ENCODE measurements at regions not wholly inside any gene's neighbourhood (a gene's known extent, or its start where the extent isn't known, plus 50 kb on each side); places are given as distances from the start of the nearest gene placed in this dataset.

DNA sequence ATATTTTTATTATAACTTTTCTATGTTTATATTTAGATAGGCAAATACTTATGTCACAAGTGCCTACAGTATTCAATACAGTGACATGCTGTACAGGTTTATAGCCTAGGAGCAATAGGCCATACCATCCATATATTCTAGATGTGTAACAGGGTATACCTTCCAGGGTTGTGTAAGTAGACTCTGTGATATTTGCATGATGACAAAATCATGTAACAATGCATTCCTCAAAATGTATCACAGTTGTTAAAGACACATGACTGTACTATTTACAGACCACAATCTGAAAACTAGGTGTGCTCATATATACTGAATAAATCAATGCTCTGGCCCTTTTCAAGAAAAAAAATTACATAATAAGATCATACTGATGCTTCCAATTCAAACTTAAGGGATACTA, 433.2 kb upstream of the RGPD4 start:
- no peak for DNase-seq

DNA sequence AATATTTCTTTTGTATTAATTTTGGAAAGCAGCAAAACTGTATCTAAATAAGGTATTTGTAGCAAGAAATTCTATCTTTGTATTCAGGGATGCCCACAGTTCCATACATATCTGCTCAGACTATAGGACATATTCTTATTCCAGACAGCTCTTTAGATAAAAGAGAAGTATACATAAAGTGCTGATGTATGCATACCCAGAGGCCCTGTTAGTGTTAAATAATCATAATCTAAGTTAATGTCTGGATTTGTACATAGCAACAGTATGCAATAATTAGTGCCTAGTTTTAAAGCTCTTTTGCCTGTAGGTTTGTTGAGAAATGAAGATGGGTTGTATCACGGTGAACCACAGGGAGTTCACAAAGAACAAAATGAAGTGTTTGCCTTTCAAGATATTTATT, 428.0 kb upstream of the RGPD4 start:
- DNase-seq = no peak

DNA sequence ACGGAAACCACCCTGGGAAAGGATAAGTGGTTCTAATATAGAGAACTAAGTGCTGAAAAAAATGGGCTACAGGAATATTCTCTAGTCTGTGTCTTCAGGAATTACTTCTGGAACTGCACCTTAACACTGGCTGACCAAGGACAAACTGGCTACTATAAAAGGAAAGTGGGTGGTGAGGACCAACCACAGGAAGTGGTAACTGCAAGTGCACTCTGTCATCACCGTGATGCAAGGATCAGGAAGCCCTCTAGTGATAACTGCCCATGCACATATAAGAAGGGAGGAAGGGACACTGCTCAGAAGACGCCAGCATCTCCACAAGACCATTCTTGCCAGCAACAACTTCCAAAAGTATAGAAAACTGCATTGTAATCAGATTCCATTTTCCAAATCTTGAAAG, 424.4 kb upstream of the RGPD4 start:
- no peak for DNase-seq

DNA sequence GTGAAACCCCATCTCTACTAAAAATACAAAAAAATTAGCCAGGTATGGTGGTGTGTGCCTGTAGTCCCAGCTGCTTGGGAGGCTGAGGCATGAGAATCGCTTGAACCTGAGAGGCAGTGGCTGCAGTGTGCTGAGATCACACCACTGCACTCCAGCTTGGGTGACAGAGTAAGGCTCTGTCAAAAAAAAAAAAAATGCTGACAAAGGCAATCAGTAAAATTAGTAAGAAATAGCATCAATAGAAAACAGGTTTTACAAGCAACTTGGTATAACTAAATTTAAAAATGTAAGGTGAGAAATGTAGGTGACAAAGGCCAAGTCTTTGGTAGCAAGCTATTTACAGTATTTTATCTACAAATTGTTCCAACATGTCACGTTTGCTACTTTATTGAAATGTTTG, 421.4 kb upstream of the RGPD4 start:
- no peak for DNase-seq

DNA sequence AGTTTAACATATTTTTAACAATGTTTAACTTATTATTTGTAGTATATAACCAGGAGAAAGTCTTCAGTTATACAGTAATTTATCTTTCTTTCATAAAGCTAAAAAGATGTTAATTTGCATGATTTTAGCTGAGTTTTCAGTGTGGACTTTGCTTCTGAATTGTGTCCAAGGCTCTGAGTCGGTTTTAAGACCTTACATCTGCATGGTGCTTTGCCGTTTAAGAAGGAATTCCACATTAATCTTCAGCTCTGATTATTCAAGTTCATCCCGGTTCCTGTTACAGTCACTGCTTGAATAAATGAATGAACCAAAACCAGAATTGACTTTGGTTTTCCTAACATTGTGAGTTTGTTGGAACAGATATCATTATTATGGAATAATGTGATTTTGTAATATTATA, 419.7 kb upstream of the RGPD4 start:
- DNase-seq = no peak

DNA sequence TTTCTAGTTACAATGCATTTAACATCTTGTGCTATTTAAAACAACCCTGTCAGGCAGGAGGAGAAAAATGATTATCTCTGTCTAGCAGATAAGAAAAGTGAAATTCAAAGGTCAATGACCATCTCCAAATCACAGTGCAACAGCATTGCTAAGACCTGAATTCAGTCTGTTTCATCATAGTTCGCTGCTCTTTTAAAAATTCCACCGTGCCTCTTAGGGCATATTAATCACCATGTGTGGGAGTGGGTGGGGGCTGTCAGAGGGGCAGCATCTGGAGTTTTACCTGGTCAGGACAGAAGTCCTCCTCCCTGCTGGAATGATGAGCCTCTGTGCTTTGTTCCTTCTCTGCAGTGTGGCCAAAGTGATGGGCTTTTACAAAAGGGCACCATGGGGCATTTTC, 418.7 kb upstream of the RGPD4 start:
- DNase-seq = no peak

DNA sequence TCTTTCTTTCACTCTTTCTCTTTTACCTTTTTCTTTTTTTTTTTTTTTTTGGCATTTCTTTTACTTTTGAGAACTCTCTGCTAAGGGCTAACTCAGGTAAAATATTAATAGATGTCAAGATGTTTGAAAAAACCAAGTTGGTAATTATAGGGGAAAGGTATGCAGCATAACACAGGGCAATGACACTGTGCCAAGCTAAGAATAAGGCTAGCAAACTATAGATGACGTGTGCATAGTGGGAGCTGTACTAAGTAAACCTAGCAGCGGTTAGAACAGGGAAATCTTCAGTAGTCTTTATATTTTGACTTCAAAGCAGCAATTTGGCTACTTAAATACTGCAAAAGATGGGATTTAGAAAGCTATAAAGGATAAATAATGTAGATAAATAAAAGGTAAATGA, 415.4 kb upstream of the RGPD4 start:
- no peak for DNase-seq

DNA sequence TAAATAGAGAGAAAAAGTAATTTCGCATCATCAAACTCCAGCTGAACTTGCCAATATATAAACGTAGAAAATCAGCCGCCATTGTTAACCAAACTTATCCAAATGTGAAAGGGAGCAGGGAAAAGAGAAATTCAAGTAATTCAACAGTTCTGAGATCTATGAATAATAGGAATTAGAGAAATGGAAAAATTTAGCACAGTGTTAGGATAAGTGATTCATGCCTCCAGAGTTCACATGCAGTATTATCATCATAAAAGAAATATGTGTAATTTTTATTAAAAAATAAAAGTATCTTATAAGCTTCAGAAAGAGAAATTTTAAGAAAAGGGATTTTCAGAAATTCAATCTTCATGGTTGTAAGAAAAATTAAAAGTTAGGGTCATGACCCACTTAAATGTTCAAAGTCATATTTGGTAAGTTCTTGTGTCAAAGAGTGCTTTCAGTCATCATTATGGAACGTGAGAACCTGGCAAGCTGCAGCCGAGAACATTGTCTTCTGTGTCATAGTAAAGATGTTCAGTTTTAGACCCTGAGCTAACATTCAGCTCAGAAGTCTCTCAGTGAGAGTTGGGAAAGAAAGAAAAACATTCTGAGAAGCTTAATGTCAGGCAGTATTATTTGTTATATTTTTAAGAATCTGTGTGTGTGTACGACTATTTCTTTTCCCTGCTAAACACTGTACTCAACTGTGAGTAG, 414.3 kb upstream of the RGPD4 start:
- no peak for DNase-seq

DNA sequence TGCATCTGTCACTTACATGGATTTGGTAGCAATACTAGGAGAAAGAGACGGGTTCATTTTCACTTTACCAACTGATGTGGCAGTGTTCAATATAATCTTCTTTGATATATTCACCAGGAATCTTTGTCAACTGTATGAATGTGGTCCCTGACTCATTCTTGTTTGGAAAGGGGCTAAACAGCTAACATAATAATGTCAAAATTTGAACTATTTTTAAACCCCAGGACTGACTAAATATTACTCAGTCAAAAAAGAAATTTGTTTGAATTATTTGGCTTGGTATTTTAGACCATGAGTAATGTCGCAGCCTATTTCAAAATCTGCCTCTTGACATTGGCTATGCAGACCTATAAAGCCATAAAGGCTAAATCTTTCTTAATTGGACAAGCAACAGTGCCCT, 413.7 kb upstream of the RGPD4 start:
- DNase-seq = no peak

DNA sequence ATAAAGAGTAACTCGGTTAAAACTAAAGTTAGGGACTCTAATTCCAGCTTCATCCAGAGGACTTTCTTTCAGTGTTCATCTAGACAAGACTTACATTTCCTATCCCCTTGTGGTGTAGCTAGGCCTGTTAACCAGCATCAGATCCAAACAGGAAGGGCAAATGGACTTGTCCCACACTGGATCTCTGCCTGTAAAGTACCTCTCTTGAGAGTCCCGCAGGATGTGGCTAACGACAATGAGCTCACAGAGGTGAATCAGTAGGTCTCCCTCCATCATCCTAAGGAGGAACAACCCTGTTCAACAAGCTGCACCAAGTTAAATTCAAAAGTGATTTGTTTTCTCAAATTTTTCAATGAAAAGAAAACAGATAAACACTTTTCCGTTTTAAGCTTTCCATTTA, 412.3 kb upstream of the RGPD4 start:
- no peak for DNase-seq

DNA sequence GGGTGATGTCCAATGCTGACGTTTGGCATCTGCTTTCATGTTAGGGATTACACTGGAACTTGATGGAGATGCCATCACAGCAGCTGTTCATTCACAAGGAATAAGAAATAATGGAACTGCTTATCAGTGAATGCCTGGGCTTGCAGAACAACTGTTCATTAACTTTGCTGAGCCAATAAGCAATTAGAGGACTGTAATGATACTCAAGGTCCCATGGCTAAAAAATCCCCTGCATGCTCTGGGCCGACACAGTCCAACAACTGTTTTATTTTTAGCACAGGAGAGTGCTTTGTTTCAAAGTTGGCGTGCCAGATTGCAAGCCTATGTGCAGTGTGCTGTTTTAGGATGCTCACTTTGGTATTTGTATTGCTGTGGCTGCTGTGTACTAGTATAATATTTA, 408.0 kb upstream of the RGPD4 start:
- peak in 1 of 2 experiments; percentile 1 for DNase-seq

DNA sequence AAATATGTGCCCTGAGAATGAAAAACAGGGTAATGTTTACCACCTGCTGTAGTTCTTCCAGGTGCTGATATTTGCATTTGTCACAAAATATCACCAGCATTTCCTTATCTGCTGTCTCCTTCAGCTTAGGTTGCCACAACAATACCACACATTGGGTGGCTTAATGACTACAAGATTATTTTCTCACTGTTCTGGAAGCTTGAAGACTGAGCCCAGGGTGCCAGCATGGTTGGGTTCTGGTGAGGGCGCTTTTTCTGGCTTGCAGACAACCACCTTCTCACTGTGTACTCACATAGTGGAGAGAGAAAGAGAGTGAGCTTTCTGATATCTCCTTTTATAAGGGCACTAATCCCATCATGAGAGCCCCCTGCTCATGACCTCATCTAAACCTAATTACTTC, 407.5 kb upstream of the RGPD4 start:
- peak in 1 of 2 experiments; percentile 2 for DNase-seq

DNA sequence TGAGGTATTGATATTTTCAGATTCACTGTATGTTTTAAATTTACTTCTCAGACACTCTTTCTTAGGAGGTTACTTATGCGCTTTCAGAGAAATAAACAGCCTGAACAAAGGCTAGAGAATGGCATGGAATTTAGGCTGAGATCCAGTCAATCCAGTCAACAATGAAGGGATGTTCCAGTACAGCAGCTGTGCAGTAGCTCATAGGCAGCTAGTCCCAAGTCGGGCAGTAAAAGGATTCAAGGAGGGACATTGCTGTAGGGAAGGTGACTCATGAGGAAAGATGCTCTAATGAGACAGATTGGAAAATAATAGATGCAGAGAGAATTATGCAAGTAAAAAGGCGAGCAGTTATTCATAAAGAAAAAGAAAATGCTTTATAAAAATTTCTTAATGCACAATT, 397.9 kb upstream of the RGPD4 start:
- DNase-seq = no peak

DNA sequence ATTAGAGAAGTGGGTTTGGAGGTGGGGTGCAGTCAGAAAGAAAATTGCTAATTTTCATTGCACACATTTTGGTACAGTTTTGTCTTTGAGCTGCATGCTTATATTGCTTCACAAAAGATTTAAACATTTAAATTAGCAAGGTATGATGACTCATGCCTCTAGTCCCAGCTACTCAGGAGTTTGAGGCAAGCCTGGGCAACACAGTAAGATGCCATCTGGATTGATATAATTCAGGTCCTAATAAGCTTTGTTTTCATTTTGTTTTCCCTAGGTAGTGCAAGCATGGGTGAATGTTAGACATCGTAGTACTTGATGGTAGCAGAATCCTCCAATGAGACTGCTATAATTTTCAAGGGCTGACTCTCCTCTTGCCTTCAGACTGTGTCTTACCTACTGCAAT, 396.7 kb upstream of the RGPD4 start:
- no peak for DNase-seq

DNA sequence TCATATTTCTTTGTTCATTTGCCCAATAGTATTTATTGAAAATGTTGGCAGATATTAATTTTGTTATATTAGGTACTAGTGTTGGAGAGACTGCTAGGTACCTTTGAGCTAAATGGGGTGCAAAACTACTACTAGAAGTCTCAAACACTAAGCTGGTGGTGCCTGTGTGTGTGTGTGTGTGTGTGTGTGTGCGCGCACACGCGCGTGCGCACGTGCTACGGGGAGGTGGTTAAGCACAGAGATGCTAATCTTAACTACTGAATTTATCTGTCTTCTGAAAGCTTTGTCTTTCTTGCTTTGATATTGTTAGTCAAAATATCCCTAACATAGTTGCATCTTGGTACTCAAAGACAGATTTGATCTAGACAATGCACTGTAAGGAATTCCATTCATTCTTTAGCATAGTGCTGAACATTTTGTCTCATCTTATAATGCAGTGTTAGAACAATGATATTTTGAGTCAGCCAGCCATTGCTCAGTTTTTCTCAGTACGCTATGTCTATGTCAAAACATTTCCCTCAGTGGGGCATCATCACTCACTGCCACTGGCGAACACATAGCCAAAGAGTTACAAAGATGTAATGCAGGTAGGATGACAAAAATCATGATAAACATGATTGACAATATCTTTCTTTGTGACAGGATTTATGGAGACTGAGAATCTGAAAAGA, 396.0 kb upstream of the RGPD4 start:
- DNase-seq = no peak

DNA sequence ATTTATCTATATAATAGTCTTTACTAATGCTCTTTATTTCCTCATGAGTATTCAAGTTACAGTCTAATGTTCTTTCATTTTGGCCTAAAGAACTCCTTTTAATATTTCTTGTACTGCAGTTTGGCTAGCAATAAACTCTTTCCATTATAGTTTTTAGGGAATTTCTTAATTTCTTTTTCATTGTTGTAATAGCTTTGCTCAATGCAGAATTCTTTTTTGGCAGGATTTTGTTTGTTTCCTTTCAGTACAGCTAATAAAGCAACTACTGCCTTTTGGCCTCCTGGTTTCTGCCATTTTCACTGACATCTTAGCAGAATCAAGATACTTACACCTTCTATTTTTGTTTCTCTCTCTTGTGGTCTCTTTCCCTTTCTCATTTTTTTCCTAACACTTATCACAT, 390.4 kb upstream of the RGPD4 start:
- DNase-seq = no peak

DNA sequence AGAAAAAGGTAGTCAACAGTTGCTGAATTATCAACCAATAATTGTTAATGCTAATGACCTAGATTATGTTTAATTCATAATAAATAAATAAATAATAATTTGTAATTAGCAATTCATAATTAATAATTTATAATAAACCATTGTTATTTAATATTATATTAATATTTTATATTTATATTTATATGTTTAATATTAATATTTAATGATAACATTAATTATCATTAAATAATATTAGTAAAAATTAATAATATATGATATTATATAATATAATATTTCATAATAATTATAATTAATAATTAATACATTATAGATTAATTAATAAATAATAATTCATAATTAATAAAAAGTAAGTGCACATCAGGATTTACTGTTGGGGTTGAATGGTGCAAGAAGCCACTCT, 389.4 kb upstream of the RGPD4 start:
- DNase-seq = no peak

DNA sequence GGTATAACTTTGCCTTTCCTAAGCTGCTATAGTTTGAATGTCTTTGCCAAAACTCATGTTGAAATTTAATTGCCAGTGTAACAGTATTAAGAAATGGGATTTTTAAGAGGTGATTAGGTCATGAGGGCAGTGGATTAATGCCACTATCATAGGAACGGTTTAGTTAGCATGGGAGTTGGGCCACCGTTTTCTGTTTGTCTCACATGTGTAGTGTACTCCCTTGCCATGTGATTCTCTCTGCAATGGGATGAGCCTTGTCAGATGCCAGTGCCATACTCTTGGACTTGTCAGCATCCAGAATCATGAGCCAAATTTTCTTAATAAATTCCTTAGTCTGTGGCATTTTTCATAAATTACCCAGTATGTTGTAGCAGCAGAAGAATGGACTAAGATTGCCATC, 388.9 kb upstream of the RGPD4 start:
- no peak for DNase-seq

DNA sequence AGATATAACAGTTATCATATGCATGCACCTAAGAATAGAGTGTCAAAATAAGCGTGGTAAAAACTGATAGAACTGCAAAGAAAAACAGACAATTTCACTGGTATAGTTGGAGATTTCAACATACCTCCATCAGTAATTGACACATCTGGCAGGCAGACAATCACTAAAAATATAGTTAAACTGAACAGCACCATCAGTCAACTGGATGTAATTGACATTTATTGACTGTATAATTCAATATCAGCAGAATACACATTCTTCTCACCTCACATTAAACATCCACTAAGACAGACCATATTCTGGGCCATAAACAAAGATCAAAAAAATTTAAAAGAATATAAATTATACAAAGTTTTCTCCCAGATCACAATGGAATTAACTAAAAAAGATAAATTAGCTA, 378.5 kb upstream of the RGPD4 start:
- DNase-seq = no peak

DNA sequence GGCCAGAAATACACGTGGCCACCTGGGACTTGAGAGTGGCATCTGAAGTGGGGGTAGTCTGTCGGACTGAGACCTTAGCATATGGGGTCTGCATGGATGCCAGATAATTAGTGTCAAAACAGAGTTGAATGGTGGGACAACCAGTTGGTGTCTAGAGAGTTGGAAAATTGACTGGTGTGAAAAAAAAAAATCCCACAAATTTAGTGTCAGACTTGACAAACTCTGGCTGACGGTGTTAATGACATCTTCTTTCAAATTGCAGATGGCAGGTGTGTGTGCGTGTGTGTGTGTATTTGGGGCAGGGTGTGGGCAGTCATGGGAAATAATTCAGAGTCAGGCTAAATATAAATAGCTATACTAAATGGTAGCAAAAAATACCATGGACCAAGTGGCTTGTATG, 365.4 kb upstream of the RGPD4 start:
- no peak for DNase-seq

DNA sequence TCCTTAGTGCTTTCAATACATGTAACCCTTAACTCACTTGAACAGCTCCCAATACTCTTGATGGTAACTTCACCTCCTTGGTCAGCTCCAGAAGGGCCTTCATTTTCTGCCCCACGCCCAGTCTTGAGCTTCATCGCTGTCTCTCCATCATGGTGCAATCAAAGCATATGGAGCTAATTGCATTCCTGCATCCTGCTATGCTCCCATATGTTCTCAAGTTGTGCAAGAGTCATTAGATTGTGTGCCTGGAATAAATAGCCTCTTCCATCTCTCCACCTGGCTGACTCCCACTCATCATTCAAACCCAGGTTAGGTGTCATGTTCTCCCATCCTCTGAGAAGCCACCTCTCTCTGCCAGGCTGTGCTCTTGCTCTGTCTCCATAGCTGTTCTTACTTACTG, 364.5 kb upstream of the RGPD4 start:
- DNase-seq = no peak

DNA sequence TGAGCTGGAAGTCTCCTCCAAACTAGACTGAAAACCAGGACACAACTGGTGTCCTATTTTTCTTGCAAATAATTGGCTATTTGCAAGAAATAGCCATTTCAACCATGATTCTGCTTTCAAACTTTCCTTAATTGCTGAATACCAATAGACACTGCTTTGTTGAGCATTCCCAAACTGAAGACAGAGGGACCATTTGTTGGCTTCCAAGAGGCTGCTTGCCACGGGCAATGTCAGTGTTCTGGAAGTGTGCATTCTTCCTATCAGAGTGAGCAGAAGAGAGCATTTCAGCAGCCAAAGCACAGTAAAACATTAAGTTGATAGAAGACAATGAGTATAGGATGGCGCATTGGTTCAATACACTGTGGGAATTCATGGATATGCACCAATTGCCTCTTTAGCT, 360.5 kb upstream of the RGPD4 start:
- no peak for DNase-seq

DNA sequence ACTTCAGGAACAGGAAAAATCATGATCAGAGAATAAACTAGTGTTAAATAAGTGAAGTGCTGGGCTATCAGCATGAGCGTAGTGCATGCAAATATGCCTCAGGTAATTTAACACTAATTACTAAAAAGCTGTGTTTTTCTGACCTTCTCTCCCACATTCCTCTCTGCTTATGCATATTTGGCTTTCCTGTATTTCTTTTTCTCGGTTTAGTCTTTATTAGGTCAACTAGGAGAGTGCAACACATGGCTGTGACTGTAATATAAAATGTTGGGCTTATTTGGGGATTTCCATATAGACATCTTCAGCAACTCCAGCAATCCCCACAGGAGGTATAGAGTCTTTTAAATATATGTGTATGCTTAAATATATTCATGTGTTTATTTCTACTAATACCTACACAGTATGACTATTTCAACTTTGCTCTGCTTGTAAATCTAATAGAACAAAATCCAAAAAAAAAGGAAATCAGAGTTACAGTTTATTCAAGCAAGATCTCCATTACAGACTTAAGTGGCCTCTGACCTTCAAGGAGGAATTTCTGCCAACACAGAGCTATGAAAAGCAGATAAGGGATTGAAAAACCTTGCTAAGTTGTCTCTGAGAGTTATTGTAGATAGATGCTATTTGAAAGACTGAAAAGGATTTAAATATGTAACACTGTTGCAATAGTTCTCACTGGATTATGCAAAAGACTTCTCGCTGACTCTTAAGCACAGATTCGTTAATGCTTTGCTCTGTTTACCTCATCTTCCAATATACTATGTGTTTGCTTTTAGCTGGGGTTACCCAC, 359.5 kb upstream of the RGPD4 start:
- DNase-seq = no peak

DNA sequence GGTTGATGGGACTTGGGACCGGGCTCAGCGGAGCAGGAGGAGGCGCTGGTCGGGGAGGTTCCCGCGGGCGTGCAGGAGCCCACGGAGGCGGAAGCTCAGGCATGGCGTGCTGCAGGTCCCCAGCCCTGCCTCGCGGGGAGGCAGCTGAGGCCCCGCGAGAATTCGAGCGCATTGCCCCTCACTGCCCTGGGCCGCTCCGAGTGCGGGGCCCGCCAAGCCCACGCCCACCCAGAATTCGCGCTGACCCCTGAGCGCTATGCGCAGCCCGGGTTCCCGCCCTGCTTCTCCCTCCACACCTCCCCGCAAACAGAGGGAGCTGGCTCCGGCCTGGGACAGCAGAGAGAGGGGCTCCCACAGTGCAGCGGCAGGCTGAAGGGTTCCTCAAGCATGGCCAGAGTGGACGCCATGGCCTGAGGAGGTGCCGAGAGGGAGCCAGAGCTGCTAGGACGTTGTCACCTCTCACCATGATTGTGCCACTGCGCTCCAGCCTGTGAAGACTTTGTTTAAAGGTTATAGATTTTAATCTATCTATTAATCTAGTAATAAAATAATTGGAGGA, 357.2 kb upstream of the RGPD4 start:
- no peak for DNase-seq
